ENCODE measurements at regions not wholly inside any gene's neighbourhood (a gene's known extent, or its start where the extent isn't known, plus 50 kb on each side); places are given as distances from the start of the nearest gene placed in this dataset.

GRCh38 chr9:11726659-11727058 is 966.5 kb upstream of the TYRP1 start:
- no peak for DNase-seq (ENCODE audit: low read depth)

GRCh38 chr9:11735391-11735790 is 957.8 kb upstream of the TYRP1 start:
- DNase-seq (ENCODE audit: low read depth) = no peak

DNA sequence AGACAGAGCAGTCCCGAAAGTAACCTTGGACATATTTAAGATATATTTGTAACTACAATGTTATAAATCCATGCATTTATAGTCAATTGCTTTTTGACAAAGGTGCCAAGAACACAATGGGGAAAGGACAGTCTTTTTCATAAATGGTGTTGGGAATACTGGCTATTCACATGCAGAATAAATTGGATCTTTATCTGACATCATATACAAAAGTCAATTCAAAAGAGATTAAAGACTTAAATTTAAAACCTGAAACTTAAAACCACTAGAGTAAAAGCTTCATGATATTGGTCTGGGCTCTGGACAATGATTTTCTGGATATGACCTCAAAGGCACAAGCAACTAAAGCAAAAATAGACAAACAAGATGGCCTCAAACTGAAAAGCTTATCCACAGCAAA is 950.7 kb upstream of the TYRP1 start:
- no peak for DNase-seq (ENCODE audit: low read depth)

DNA sequence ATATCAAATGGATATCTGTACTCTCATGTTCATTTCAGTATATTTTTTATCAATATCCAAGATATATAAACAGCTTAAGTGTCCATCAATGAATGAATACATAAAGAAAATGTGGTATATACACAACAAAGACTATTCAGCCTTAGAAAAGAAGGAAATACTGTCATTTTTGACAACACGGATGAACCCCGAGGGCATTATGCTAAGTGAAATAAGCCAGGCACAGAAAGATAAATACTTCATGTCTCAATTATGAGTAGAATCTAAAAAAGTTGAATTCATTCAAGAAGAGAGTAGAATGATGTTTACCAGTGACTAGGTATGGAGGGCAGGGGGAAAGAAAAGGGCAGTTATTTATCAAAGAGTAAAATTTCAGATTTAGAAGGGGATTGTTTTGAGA is 949.8 kb upstream of the TYRP1 start:
- no peak for DNase-seq (ENCODE audit: low read depth)

GRCh38 chr9:11749396-11749795 is 943.8 kb upstream of the TYRP1 start:
- DNase-seq (ENCODE audit: low read depth) = no peak

DNA sequence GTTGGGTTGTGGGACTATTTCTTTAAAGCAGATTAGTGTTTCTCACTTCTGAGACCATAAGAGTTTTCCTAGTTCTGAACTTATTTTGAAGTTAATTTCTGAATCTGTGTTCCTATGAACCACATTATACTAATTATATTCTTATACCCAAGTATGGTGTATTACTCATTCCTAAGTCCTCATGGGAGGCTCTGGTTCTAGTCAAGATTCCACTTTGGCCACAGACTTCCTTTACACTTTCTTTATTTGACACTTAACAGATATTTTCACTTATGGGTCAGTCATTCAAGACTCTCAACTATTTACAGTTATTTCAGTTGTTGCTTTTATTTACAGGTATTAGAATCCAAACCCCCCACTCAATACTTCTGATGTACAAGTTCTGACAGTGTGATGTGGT is 937.2 kb upstream of the TYRP1 start:
- no peak for DNase-seq (ENCODE audit: low read depth)

DNA sequence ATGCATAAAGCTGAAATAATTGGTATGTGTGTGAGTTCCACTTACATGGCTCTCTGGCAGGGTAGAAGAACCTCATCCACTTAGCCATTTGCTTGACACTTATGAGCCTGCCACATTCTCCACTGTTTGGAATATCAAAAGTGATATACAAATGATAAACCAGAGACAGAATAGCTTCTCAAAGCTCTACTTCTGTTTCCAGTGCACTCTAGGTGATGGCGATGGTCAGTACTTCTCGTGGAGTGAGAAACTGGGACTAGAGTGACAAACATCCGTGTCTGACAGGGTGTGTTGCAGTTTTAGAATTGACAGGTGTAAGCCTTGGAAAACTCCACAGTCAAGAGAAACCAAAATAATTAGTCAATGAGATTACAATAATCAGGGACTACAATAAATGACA is 935.8 kb upstream of the TYRP1 start:
- DNase-seq (ENCODE audit: low read depth) = no peak

- no peak for DNase-seq (ENCODE audit: low read depth)
These were observed 935.2 kb upstream of the TYRP1 start for GRCh38 chr9:11758016-11758415.

DNA sequence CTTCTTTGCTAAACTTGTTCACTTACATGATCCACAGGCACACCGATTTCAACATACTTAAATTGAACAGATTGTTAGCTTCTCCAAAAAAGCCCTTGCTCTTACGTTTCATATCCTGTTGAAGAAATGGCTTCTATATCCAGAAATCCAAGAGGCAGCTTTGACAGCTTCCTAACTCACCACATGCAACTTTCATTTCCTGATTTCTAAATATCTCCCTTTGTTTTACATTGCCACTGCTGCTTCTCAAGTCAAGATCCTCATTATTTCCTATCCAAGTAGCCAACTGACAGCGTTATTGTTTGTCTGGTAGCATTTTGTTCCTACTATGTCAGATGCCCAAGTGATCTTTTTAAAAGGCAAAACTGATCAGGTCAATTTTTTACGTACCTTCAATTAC is 913.2 kb upstream of the TYRP1 start:
- DNase-seq (ENCODE audit: low read depth) = no peak

- no peak for DNase-seq (ENCODE audit: low read depth)
These were observed 900.3 kb upstream of the TYRP1 start for GRCh38 chr9:11792870-11793269.

DNA sequence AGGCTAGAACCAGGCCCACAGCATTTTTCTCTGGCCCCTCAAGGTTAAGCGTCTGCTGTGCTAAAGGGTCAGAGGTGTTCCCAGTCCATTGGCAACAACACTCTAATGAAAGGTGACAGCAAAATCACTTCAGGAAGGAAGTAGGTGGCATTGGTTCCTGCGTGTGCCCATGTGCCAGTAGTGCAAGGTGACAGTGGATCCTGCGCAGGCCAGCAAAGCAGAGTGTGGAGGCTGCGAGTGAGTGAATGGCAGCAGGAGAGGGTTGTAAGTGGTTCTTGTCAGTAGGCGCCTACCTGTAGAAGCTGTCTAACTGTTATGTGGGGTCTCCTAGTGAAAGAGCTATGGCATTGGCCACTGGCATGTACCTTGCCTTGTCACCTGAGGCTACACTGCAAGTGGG is 898.2 kb upstream of the TYRP1 start:
- DNase-seq (ENCODE audit: low read depth) = no peak

- DNase-seq (ENCODE audit: low read depth) = no peak
These were observed 887.2 kb upstream of the TYRP1 start for GRCh38 chr9:11805969-11806368.

DNA sequence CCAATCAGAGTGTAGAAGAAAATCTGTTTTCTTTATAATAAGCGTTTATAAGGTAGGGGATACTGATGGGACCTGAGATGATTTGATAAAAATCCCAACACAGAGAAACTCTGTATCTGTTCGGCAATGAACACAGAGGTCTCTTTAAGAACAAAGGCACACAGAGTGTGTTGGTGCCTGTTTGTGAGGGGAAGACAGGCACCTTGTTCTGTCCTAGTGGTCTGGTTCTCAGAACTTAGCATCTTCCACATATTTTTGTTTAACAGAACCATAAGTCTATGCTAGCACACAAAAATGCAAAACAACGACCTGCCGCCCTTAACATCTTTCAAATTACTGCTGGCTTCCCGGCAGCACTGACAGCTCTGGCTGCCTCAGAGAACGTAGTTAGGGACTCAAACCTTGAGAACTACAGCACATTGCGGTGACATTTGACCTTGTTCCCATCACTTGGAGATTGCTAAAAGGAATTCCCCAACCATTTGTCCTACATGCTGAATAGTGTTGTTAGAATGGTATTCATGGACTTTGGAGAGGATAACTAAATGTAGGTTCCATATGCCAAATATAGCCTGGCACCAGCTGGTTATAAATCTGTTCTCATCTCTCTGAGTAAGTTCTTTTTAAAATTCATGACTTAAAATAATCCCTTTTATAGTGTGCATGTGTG is 871.7 kb upstream of the TYRP1 start:
- DNase-seq (ENCODE audit: low read depth) = no peak

DNA sequence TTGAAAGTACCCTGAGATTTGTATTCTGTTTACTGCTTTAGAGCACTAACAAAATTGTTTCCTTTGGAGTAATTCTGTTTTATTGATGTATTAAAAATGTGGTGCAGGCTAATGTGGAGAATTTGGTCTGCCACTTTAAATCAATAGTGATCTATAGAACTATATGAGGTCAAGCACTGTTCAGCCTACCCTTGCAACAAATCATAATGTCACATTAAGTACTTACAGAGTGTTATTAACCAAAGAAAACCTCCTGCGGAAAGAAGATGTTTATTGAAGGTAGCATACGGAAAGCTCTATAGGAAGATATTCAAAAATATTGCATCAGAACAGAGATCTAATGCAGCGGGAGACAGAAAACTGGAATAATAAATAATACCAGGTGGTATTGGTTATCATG is 865.0 kb upstream of the TYRP1 start:
- no peak for DNase-seq (ENCODE audit: low read depth)

DNA sequence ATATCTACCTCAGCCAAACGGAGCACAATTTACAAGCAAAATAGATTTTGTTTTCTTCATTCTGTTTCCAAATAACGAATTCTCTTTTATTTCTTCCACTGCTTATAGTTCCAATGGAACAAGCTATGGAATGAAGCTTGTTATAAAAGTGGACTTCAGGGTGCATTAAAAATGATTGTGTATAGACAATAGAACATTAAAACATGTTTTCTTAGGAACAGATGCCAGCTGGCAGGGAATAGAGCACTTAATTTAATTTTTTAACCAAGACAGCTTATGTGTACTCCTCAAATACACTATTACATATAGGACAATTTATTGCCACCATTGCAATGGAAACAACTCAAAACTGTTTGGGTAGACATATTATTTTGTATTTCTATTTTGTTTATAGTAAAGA is 860.1 kb upstream of the TYRP1 start:
- no peak for DNase-seq (ENCODE audit: low read depth)

- no peak for DNase-seq (ENCODE audit: low read depth)
These were observed 824.4 kb upstream of the TYRP1 start for GRCh38 chr9:11868795-11869194.

- no peak for DNase-seq (ENCODE audit: low read depth)
These were observed 821.3 kb upstream of the TYRP1 start for GRCh38 chr9:11871852-11872251.

DNA sequence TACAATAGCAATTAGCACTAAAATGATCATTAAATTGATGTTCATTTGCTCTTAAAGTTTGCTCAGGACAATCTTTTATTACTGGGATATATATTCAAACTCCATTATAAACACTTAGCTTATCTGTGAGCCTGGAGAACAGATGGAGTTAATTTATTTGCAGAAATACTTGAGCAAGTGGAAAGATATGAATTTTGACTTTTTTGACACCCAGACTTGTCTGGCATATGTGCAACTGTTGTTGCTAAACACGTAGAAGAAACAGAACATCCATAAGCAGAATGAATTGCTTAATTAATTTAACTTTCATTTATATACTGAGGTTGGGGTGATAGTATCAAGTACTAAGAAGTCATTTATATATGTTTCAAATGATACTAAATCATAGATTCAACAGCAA is 820.7 kb upstream of the TYRP1 start:
- no peak for DNase-seq (ENCODE audit: low read depth)

GRCh38 chr9:11874414-11874813 is 818.8 kb upstream of the TYRP1 start:
- no peak for DNase-seq (ENCODE audit: low read depth)

DNA sequence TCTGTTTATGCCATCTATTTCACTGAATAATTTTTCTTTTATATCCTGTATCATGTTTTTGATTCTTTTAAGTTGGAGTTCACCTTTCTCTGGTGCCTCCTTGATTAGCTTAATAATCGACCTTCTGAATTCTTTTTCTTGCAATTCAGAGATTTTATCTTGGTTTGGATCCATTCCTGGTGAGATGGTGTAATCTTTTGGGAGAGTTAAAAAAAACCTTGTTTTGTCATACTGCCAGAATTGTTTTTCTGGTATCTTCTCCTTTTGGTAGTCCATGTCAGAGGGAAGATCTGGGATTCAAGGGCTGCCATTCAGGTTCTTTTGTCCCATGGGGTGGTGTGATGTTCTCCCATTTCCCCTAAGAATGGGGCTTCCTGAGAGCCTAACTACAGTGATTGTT is 800.8 kb upstream of the TYRP1 start:
- no peak for DNase-seq (ENCODE audit: low read depth)

DNA sequence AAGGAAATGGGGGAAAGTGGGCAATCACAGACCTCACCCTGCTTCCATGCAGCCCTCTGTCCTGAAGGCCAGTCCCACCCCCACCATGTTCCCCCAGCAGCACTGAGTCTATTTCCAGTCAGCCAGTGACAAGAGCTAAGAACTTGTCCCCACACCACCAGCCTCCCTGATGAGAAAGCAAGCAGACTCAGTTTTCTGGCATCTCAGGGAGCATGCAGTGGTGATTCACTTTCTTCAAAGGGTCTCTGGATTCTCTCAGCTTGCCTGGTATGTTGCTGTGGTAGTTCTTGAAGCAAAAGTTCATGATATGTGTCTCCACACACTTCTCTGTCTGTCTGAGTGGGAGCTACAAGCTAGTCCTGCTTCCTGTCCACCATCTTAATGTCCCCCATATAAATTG is 799.9 kb upstream of the TYRP1 start:
- DNase-seq (ENCODE audit: low read depth) = no peak

DNA sequence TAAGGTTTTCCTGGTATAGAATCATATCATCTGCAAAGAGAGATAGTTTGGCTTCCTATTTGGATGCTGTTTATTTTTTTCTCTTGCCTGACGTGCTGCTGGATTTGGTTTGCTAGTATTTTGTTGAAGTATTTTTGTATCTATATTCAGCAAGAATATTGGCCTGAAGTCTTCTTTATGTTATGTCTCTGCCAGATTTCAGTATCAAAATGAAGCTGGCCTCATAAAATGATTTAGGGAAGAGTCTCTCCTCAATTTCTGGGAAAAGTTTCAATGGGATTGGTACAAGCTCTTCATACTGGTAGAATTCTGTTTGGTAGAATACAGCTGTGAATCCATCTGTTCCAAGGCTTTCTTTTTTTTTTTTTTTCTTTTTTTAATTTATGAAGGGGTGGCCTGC is 799.0 kb upstream of the TYRP1 start:
- DNase-seq (ENCODE audit: low read depth) = no peak

GRCh38 chr9:11902610-11903009 is 790.6 kb upstream of the TYRP1 start:
- DNase-seq (ENCODE audit: low read depth) = no peak

GRCh38 chr9:11915699-11916098 is 777.5 kb upstream of the TYRP1 start:
- DNase-seq (ENCODE audit: low read depth) = no peak

DNA sequence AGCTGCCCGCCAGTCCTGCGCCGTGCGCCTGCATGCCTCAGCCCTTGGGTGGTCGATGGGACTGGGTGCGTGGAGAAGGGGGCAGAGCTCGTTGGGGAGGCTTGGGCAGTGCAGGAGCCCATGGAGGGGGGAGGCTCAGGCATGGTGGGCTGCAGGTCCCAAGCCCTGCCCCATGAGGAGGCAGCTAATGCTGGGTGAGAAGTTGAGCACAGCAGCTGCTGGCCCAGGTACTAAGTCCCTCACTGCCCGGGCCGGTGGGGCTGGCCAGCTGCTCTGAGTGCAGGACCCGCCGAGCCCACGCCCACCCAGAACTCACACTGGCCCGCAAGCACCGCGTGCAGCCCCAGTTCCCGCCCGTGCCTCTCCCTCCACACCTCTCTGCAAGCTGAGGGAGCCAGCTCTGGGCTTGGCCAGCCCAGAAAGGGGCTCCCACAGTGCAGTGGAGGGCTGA is 764.3 kb upstream of the TYRP1 start:
- DNase-seq (ENCODE audit: low read depth) = no peak
